Smooth muscle cell (in vitro differentiated cells): ENCODE measurements at regions not wholly inside any gene's neighbourhood (a gene's known extent, or its start where the extent isn't known, plus 50 kb on each side); places are given as distances from the start of the nearest gene placed in this dataset.

Experiments
- DNase-seq: peaks from one replicate; lab custom pipeline; 2025; ENCODE audit not compliant: unreplicated experiment; lab: John Stamatoyannopoulos, UW
- H2AFZ ChIP-seq: fragments of 200-600 bp; sonication (generic); 2 replicates; pipeline ENCODE4 v1.6.0; 2016; ENCODE audit warnings: antibody characterized with exemption, low read depth, mild to moderate bottlenecking
- H3F3A ChIP-seq: fragments of 200-600 bp; sonication (generic); 2 replicates; pipeline ENCODE4 v1.6.0; 2017; ENCODE audit warnings: antibody characterized with exemption, low read depth
- H3K27ac ChIP-seq: fragments of 200-600 bp; sonication (generic); 2 replicates; pipeline ENCODE4 v1.5.1; 2016; ENCODE audit warnings: low read depth, mild to moderate bottlenecking
- H3K27me3 ChIP-seq: fragments of 200-600 bp; sonication (generic); 2 replicates; pipeline ENCODE4 v1.6.1; 2016; ENCODE audit warnings: low read depth, mild to moderate bottlenecking
- H3K36me3 ChIP-seq: fragments of 200-600 bp; sonication (generic); 2 replicates; pipeline ENCODE4 v1.5.1; 2016; ENCODE audit warnings: low read depth
- H3K4me1 ChIP-seq: fragments of 200-600 bp; sonication (generic); 2 replicates; pipeline ENCODE4 v1.5.1; 2016; ENCODE audit warnings: low read depth
- H3K4me2 ChIP-seq: fragments of 200-600 bp; sonication (generic); 2 replicates; pipeline ENCODE4 v1.6.0; 2016; ENCODE audit warnings: mild to moderate bottlenecking
- H3K4me3 ChIP-seq: fragments of 200-600 bp; sonication (generic); 2 replicates; pipeline ENCODE4 v1.5.1; 2016; ENCODE audit warnings: mild to moderate bottlenecking
- H3K79me2 ChIP-seq: fragments of 200-600 bp; sonication (generic); 2 replicates; pipeline ENCODE4 v1.6.0; 2016; ENCODE audit warnings: low read depth, mild to moderate bottlenecking
- H3K9ac ChIP-seq: fragments of 200-600 bp; sonication (generic); 2 replicates; pipeline ENCODE4 v1.6.0; 2016; ENCODE audit warnings: low read depth
- H3K9me3 ChIP-seq: fragments of 200-600 bp; sonication (generic); replicated peaks from 2 replicates; pipeline ENCODE4 v1.5.1; 2016; ENCODE audit warnings: low read depth
- H4K20me1 ChIP-seq: fragments of 200-600 bp; sonication (generic); 2 replicates; pipeline ENCODE4 v1.6.0; 2016; ENCODE audit warnings: low read depth
- WGBS: methylation state at CpG from one replicate; pipeline ENCODE4 v1.1.7; 2016; ENCODE audit warnings: low lambda C conversion rate; 5-methylcytosine and 5-hydroxymethylcytosine counted together
- TF ChIP-seq, protein P1 (sequence below): fragments of 200-600 bp; sonication (generic); IDR thresholded peaks from 2 replicates; pipeline ENCODE4 v1.5.1; 2017; ENCODE audit warnings: borderline replicate concordance, mild to moderate bottlenecking, antibody characterized with exemption; ENCODE audit not compliant: insufficient read depth, poor library complexity, severe bottlenecking

GRCh38 chr20:50286174-50286511 is 95.5 kb downstream of the CEBPB start:
- Histone ChIP-seq H3K4me3 (no peak overlapping the region), H3K9me3 (no peaks in the 10 kb centered on the region), H3K79me2 (no peaks in the 10 kb centered on the region), H3K27me3 (no peaks in the 10 kb centered on the region), H4K20me1 (no peaks in the 10 kb centered on the region), H3K9ac (peak overlapping the region; percentile 74), H3K4me1 (peaks cover 21% of the 10 kb centered on the region), H3F3A (peaks cover 25% of the 10 kb centered on the region), H2AFZ (peak overlapping the region; percentile 77), H3K4me2 (peak overlapping the region; percentile 47), H3K36me3 (no peaks in the 10 kb centered on the region), H3K27ac (peak overlapping the region; percentile 96)
- DNase-seq = no peak
- WGBS = 74% methylated on average over 9 of the region's 9 CpGs
- TF ChIP-seq, protein P1, sequence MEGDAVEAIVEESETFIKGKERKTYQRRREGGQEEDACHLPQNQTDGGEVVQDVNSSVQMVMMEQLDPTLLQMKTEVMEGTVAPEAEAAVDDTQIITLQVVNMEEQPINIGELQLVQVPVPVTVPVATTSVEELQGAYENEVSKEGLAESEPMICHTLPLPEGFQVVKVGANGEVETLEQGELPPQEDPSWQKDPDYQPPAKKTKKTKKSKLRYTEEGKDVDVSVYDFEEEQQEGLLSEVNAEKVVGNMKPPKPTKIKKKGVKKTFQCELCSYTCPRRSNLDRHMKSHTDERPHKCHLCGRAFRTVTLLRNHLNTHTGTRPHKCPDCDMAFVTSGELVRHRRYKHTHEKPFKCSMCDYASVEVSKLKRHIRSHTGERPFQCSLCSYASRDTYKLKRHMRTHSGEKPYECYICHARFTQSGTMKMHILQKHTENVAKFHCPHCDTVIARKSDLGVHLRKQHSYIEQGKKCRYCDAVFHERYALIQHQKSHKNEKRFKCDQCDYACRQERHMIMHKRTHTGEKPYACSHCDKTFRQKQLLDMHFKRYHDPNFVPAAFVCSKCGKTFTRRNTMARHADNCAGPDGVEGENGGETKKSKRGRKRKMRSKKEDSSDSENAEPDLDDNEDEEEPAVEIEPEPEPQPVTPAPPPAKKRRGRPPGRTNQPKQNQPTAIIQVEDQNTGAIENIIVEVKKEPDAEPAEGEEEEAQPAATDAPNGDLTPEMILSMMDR = no peak

DNA sequence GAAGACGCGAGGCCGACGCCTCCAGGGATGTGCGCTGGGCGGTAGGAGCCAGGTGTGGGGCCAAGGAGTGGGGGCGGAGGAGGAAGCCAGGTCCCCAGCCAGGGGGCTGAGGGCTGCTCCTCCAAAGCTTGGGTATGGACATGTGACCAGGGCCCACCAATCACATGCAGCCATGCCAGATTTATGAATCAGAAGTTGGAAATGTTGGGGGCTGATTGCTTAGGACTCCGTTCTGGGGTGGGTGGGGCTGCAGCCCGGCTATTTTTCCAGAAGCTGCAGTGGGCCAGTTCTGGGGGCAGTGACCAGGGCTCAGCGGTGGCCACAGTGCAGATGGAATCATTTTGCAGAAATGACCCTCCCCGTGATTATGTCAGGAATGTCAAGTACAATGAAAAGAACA is 96.0 kb downstream of the CEBPB start:
- Histone ChIP-seq H3K4me2 (peak overlapping the region; percentile 66), H3K36me3 (no peaks in the 10 kb centered on the region), H3K4me3 (no peak overlapping the region), H3K4me1 (peaks cover 21% of the 10 kb centered on the region), H3K9ac (peak overlapping the region; percentile 74), H2AFZ (peak overlapping the region; percentile 77), H3K27ac (peak overlapping the region; percentile 96), H3F3A (peaks cover 25% of the 10 kb centered on the region), H3K9me3 (no peaks in the 10 kb centered on the region), H4K20me1 (no peaks in the 10 kb centered on the region), H3K27me3 (no peaks in the 10 kb centered on the region), H3K79me2 (no peaks in the 10 kb centered on the region)
- DNase-seq = peak; percentile 27
- 62% methylated on average over 11 of the region's 11 CpGs for WGBS
- TF ChIP-seq, protein P1 = no peak

DNA sequence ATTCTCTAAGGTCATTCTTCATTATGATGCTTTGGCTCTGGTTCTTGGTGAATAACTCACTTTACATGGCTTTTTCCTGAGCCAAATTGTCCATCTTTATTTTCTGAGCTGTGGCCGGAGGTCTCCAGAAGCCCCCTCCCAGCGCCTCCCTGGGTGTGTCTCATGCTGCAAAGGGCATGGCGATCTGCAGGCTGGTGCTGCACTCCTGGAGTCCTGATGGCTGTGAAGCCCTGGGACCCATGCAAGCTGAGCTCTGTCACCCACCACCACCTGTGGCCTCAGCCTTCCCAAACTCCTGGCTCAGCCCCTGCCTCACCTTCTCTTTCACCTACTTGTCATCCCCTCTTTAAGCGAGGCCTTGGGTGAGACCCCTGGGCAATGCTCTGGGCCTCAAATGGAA is 96.9 kb downstream of the CEBPB start:
- TF ChIP-seq, protein P1 = no peak
- peaks cover 25% of the 10 kb centered on the region for H3F3A ChIP-seq
- no peak overlapping the region for H3K9ac ChIP-seq
- 97% methylated on average over 4 of the region's 4 CpGs for WGBS
- no peak overlapping the region for H2AFZ ChIP-seq
- no peaks in the 10 kb centered on the region for H3K79me2 ChIP-seq
- no peaks in the 10 kb centered on the region for H3K9me3 ChIP-seq
- H3K27ac ChIP-seq = no peak overlapping the region
- peaks cover 21% of the 10 kb centered on the region for H3K4me1 ChIP-seq
- H3K4me2 ChIP-seq = no peak overlapping the region
- no peaks in the 10 kb centered on the region for H4K20me1 ChIP-seq
- H3K4me3 ChIP-seq = no peak overlapping the region
- H3K27me3 ChIP-seq = no peaks in the 10 kb centered on the region
- DNase-seq = no peak
- H3K36me3 ChIP-seq = no peaks in the 10 kb centered on the region

DNA sequence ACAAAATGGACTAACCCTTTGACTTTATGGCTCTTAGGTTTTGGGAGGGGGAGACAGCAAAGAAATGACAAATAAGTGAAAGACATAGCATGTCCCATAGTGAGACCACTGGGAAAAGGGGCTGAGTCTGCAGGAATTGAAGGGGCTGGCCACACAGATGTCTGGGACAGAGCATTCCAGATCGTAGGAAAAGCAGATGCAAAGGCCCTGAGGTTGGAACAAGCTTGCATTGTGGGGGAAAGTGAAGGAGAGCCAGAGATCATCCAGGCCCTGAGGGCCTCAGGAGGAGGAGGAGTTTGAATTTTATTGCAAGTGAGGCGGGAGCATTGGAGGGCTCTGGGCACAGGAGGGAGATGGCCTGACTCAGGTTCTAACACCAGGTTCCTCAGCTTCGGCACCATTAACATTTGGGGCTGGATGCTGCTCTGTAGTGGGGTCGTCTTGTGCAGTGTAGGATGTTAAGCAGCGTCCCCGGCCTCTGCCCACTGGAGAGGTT is 97.5 kb downstream of the CEBPB start:
- TF ChIP-seq, protein P1 = no peak
- Histone ChIP-seq H3F3A (peaks cover 25% of the 10 kb centered on the region), H3K9ac (no peak overlapping the region), H3K27me3 (no peaks in the 10 kb centered on the region), H3K79me2 (no peaks in the 10 kb centered on the region), H3K4me2 (no peak overlapping the region), H4K20me1 (no peaks in the 10 kb centered on the region), H3K4me3 (no peak overlapping the region), H3K27ac (no peak overlapping the region), H3K9me3 (no peaks in the 10 kb centered on the region), H3K4me1 (peaks cover 21% of the 10 kb centered on the region), H2AFZ (no peak overlapping the region), H3K36me3 (no peaks in the 10 kb centered on the region)
- WGBS = 82% methylated on average over 6 of the region's 6 CpGs
- DNase-seq = no peak
